C1 segment of cervical spinal cord (tissue), 14 donors: ENCODE measurements at regions not wholly inside any gene's neighbourhood (a gene's known extent, or its start where the extent isn't known, plus 50 kb on each side); places are given as distances from the start of the nearest gene placed in this dataset.

Source experiments
- DNase-seq, 14 donors: peaks; one replicate each; lab custom pipeline; 2025; lab: John Stamatoyannopoulos, UW

DNA sequence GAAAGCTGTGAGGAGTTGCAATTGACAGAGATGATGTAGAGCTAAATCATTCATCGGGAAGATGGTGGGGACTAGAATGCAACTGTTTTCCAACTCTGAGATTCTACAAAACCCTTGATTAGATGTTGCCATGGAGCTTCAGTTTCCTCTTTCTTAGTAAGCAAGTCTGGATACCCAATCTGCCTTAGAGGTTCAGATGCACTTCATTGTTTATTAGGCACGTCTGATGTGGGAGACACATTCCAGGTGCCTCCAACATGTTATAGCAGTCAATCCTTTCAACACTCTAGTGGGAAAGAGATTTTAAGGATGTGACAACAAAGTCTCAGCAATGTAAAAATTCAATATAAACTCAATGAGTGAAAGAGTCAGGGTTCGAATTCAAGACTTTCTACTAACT, 291.3 kb upstream of the PHYHIPL start:
- DNase-seq = no peak

DNA sequence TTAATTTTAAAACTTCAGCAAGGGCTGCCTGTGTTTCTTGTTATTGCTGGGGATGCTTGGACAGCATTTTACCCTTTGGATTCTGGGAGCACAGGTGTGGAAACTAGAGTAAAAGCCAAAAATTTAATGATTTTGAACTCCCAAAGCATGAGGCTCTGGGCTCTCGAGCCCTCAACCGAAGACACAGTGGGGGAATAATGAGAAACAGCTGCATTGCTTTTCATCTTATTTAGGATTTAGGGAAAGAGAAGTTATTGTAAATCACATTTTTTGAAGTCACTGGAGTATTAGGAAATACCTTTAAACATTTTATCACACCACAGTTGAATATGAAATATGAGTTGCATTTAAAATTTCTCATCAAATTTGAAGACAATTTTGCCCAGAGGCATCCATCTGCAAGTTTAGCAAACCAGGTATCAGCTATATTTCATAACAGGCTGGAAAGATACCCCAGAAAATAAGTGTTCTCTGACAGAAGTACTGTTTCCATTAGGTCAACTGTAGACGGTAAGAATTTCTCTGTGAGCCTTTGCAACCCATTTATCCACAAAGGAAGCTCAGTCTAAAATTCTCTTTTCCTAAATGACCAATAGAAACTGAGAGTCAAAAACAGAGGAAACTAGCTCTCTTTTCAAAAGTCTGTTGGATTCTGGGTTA, 290.6 kb upstream of the PHYHIPL start:
- DNase-seq = no peak

- DNase-seq = no peak
Measured at GRCh38 chr10:58886406-58886805, 290.0 kb upstream of the PHYHIPL start.

DNA sequence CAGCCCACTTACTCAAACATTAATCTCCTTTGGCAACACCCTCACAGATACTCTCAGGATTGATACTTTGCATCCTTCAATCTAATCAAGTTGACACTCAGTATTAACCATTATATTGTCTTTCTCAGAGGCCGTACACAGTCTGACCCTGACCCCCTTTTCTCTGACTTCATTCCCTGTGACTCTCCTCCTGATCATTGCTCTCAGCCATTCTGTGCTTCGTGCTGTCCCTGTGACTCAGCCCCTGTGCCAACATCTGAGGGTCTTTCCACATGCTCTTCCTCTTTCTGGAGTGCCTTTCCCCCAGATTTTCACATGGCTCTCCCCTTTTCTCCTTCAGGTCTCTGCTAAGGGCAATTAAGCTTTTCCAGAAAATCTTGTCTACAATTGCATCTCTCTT, 289.0 kb upstream of the PHYHIPL start:
- no peak for DNase-seq

GRCh38 chr10:58888957-58889356, 287.5 kb upstream of the PHYHIPL start:
- no peak for DNase-seq

DNA sequence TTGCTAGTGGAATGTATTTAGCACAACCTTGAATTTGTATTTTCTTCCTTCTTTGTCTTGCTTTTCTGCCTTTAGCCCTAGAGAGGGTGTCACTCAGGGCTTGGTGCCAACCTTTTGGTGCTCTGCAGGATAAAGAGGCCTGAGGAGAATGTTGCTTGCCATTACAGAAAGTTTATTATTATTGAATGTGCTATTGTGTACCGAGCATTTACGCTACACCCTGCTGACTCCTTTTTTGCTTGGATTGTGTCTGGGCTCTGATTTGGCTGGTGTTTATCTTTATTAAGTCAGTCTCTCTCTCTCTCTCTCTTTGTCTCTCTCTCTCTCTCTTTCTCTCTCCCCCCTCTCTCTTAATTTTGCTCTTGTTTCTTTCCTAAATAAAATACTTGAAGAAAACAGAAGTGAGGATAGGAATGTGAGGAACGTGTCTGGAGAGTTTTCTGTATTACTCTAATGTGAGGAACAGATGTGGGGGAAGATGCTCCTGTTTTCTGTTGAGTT, 284.4 kb upstream of the PHYHIPL start:
- peak in 1 of 14 donors; percentile 5 for DNase-seq

DNA sequence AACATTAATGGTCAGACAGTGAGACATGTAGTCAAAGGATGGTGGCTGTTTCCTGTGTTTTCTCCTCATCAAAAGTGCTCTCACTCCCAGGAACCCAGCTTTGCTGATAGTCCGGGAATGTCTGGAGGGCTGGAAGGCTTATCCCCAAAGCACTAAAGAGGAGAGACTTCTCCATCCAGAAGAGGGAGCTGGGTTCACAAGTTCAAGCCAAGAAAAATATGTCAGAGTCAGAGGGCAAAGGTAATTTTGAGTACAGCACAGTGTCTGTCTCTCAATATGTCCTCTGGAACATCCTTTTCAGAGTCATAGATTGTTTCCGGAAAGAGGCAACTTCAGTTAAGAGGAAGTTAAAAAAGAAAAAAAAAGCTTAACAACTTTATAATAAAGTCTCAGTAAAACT, 281.5 kb upstream of the PHYHIPL start:
- DNase-seq = no peak

- no peak for DNase-seq
Measured at GRCh38 chr10:58896229-58896628, 280.2 kb upstream of the PHYHIPL start.

DNA sequence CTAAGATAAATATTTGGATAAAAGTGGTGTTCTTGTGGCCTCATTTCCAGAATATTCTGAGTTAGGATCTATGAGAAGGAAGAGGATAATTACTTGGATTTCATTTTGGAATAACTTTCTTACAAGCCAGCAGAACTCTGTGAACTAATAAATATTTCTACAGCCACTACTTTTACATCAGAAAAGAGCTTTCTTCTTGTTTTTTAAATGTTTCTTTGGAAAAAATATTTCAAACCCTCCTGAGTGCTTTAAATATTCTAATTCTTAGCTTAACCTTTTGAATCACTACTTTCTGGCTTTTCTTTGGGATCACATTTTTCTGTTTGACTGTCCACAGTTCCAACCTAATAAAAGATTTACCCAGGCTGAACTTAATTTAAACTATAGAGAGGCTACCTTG, 279.2 kb upstream of the PHYHIPL start:
- no peak for DNase-seq

- no peak for DNase-seq
Measured at GRCh38 chr10:58897708-58898107, 278.7 kb upstream of the PHYHIPL start.

DNA sequence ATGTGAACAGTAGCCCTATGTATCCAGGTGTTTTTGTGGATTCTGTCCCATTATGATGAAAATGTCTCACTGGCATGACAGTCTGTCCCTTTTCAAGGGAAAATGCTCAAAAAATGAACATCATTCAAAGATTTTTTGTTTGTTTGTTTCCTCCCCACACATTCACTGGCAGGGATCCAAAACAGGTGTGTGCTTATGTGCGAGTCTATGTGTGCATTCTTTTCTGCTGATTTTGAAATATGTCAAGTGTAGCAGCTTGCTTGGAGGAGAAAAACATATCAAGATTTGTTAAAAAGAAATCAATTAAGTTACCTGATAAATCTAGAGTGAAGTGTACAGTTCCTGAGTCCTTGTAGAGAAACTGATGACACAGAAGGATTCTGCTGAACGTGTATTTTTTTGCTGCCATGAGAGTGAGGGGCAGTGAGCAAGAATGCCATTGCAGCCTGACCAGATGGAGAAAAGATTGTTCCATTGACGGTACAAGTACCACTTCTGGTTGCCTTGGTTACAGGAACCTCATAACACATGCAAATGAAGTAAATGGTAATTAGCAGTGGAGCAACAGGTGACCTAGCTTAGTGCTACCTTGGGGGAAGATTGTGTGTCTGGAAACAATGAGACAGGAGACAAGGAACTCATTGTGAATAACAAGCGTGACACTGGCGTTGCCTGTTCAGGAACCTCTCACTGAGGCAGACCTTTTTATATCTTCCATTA, 277.4 kb upstream of the PHYHIPL start:
- DNase-seq = no peak

DNA sequence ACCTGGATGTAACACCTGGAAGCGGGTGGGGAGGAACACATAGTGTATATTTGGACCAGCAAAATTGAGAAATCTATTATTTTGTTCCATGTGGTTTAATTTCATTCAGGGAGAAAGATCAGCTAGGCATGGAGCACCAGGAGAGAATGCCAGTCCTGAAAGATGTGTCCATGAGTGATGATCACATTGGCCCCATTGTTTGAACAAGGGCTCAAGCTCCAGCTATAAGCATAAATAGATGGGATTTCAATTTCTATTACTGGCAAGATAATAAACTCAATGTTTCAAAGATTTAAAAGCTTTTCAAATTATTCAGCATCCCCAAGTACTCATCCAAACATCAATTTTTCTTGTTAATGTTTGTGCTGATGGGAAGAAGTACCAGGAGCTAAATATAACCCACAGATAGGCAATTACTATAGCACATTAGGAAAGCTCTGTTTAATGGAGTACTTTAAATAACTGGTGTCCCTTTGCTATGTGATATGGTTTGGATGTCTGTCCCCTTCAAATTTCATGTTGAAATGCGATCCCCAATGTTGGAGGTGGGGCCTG, 275.3 kb upstream of the PHYHIPL start:
- DNase-seq = no peak

- DNase-seq = no peak
Measured at GRCh38 chr10:58903071-58903470, 273.4 kb upstream of the PHYHIPL start.

- DNase-seq = no peak
Measured at GRCh38 chr10:58909881-58910280, 266.6 kb upstream of the PHYHIPL start.

DNA sequence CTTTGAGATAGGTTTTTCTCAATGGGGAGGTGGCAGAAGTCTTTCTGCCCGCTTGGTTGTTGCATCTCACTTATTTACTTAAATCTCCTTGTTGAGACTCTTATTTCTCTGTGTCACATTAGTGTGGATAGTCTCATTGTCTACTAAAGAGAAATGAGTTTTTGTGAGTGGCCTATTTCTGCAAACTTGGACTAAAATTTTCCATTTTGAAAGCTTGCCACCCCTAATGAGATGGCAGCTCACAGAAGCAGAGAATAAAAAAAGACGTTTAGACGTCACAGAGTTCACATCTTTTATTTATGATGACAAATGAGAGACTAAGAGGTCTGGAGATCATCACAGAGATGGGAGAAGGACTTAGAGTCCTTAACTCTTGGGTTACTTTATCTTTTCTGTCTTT, 262.7 kb upstream of the PHYHIPL start:
- DNase-seq = peak in 1 of 14 donors; percentile 1

DNA sequence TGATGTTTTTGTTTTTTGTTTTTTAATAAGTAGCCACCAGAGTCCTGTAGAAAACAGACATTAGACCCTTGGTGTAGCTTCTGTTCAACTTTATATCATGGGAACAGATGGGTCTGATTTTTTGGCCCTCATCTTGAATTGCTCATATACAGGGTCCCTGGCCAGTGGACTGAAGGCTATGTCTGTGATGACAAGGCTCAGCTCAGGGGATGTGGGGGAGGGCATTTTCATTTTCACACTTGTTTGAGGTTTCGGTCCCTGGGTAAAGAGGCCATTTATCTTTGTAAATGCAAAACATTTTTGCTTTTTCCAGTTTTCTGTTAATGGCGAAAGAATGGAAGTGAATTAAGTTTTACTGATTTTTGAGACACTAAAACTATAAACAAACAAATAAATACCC, 257.6 kb upstream of the PHYHIPL start:
- no peak for DNase-seq

DNA sequence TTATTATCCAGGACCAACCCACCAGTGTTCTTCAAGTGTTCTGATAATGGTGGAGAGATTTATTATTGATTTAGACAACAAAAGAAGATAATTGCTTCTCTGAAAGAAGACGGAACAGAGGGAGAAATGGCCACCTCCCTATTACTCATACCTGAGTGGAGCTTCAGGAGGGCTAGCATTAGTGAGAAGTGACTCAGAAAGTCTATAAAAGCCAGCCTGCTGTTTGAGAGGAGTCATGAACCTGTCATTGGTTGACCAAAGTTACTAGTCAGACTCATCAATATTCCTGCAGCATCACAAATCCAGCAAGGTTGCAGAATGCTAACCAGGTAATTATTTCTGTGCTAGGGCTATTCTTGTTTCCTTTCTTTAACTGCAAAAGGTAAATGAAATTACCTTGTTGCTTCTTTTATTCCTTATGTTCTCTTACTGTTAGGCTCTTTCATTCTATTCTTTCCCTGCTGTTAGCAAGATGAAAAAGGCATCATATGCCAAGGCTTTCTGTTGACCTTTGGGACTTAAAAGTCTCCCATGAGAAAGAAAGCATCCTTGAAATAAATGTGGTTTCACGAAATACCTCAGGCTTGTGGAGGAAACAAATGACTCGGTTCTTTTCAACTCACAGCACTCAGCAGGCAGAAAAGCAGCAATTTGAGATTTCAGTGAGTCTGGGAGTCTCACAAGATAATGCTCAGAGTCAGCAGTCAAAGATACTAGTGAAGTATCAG, 256.4 kb upstream of the PHYHIPL start:
- DNase-seq = no peak

GRCh38 chr10:58920655-58921003, 255.8 kb upstream of the PHYHIPL start:
- no peak for DNase-seq

GRCh38 chr10:58921421-58921855, 255.0 kb upstream of the PHYHIPL start:
- DNase-seq = no peak

DNA sequence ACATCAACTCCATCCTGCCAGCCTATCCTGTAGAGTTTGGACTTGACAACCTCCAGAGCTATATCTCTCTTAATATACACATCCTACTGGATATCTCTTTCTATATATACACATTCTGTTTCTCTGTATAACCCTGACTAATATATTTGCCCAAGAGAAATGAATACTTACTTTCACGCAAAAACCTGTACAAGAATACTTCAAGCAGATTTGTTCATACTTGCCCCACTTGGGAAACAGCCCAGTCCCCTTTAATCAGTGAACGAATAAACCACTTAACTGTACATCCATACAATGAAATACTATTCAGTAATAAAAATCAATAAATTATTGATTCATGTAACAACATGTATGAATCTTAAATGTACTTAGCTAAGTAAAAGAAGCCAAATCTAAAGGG, 251.1 kb upstream of the PHYHIPL start:
- DNase-seq = no peak

DNA sequence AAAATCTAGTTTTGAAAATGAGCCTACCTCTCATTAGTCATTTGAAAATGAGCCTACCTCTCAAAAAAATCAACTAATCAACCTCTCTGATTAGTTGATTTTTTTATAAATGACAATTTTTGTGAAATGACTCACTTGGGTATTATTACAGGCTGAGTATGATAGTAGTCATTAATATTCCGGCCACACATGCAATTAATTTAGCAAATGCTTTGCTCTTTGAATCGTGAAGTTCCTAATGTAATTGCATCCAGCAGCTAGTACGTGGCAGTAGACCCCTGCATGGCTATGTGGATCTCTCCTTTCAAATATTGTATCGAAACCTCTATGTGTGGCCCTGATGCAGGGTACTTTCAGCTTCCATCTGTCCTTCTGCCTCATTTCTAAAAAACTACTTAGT, 245.9 kb upstream of the PHYHIPL start:
- no peak for DNase-seq

GRCh38 chr10:58932126-58932525, 244.3 kb upstream of the PHYHIPL start:
- no peak for DNase-seq
